ENCODE measurements at regions not wholly inside any gene's neighbourhood (a gene's known extent, or its start where the extent isn't known, plus 50 kb on each side); places are given as distances from the start of the nearest gene placed in this dataset.
A peak's percentile ranks its signal among the peaks of the same experiment; 100 is the strongest.

DNA sequence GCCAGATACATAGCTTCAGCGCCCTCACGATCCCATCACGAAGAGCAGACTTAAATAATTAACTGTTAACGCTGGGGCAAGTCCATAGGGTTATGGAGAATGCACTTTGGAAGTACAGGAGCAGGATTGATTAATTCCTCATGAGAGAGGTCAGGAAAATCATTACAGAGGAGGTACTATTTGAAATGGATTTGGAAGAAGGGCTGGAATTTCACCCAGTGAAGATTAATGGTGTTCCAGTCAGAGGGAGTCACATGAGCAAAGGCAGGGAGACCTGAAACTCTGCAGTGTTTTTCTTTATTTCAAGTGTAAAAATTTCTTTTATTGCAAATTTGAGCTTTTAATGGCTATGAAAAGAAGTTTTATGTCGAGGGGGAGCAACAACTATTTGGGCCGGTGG lies 329.8 kb upstream of the GRM7 start:
- DNase-seq, result no peak

DNA sequence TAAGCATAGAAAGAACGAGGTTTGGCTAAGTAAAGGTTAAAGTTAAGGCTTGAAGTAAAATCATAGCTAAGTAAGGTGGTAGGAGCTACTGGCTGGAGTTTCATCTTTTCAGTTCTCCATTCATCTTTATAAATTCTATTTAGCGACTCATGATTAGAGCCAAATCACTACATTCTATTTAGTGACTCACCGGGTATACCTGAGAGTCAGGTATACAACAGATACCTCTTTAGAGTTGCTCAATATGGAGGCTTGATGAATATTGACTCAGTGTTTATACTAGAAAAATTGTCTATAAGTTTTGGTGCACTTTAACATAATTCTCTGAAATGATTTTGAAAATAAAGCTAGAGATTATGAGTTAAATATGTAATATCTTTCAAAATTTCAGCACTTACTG lies 328.8 kb upstream of the GRM7 start:
- no peak for DNase-seq

DNA sequence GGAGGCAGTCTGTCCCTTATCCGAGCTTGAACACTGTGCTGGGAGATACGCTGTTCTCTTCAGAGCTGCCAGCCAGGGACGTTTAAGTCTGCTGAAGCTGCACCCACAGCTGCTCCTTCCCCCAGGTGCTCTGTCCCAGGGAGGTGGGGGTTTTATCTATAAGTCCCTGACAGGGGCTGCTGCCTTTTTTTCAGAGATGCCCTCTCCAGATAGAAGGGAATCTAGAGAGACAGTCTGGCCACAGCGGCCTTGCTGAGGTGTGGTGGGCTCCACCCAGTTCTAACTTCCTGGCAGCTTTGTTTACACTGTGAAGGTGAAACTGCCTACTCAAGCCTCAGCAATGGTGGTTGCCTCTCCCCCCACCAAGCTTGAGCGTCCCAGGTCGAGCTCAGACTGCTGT lies 319.9 kb upstream of the GRM7 start:
- no peak for DNase-seq

DNA sequence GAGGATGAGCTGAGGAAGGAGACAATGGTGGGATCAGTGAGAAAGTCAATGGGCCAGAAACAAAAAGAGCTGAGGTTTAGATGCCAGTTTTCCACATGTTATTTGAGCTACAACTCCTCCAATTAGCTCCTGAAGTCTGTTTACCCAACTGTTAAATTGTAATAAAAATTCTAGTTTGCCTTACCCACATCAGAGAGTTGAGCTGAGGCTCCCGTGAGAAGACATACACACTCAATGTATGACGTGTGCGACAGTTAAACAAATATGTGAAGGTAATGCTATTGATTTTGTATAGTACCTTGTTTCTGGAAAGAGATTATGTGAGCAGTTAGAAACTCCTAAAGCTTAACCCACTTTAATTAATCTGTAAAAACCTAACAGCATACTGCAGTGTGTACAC lies 318.1 kb upstream of the GRM7 start:
- DNase-seq, result no peak

DNA sequence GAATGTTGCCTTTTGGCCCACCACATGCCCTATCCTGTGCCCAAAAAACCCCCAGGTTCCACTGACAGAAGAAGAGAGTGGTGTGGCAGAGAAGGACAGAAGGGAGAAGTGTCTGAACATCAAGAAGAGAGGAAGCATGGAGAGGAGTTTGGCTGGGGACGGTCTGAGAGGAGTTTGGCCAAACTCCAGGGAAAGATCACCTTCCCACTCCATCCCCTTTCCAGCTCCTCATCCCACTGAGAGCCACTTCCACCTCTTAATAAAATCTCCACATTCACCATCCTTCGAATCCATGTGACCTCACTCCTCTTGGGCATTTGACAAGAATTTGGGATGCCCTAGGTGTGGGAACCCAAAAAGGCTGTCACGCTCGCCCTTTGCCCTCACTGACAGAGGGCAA lies 311.6 kb upstream of the GRM7 start:
- no peak for DNase-seq

DNA sequence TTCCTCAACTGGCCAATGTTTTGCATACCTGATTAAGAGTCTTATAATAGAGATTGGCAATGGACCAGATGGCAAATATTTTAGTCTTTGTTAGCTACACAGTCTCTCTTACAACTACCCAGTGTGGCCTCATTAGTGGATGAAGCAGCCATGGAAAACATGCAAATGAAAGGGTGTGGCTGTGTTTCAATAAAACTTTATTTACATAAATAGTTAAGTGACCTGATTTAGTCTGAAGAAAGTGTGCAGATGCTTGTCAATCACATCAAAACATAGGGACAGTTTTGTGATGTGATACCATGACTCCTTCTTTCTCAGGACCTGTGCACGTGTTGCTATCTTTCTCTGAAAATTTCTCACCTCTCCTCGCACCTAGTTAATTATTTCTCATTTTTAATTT lies 309.8 kb upstream of the GRM7 start:
- no peak for DNase-seq

DNA sequence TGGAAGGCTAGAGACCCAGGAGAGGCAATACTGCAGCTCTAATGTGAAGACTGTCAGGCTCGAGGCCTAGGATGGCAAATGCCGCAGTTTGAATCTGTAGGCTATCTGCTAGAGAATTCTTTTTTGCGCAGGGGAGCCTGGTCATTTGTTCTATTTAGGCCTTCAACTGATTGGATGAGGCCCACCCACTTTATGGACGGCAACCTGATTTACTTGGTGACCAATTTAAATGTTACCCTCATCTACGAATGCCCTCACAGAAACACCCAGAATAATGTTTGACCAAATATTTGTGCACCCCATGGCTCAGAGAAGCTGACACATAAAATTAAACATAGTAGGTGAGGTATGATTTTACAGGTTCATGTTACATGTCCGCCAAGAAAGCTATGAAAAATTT lies 300.7 kb upstream of the GRM7 start:
- no peak for DNase-seq

DNA sequence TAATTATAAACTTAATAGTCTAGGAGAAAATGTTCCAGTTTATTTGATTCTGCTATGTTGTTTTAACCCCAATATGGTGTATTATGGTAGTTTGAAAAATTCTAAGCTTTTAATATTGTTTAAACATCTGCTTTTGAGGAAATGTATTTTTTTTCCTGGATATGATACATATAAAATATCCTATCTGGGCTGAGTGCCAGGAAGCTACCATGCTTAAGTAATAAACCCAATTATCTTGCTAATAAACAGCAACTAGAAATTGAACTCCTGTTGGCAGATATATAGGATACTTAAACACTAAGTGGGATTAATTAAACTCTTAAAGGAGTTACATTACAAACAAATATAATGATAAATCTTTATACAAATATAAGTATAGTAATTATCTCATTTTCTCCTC lies 293.7 kb upstream of the GRM7 start:
- DNase-seq, result peak; percentile 4 to 40

DNA sequence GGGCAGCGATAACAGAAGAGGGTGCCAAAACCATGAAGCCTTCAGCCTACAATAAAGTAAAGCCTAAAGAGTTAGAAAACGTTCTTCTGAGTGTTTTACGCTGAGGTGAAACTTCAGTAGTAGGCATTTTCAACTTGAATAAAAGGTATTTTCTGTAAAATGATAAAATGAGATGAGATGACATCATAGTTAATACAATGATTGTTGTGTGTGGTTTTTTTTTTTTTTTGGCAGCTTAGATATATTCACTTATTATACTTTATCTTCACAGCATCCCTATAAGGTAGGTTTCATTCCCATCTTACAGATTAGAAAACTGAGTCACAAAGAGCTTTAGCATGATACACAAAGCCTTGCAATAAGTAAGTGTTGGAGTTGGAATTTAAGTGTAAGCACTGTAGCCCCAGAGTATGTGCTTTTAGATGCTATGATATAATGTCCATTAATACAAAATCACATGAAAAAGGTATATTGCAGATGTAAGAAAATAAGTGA lies 291.9 kb upstream of the GRM7 start:
- no peak for DNase-seq

DNA sequence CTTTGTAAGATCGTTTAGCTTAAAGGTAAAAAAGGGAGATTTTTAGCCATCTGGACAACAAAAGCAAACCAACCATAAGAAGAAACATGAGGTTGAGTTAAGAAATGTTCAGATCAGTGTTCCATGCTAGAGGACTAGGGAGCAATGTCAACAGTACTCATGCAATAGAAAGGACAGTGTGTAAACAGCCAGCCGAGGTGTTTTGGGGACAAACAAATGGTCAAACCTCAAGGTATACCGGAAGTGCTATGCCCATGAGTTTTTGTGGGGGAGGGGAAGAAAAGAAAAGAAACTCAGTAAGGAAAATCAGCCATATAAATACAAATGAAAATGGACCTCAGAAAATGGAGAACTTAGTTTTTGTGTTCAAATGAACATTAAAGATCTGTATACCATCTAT lies 289.5 kb upstream of the GRM7 start:
- no peak for DNase-seq

DNA sequence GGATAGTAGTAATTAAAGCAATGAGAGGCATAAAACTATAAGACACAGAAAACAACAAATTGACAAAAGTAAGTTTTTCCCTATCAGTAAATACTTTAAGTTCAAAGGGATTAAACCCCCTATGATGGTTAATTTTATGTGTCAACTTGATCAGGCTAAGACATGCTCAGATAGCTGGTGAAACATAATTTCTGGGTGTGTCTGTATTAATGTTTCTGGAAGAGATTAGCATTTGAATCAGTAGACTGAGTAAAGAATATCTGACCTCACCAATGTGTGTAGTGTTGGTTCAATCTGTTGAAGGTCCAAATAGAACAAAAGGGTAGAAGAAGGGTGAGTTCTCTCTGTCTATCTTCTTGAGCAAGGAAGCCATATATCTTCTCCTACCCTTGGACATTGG lies 283.3 kb upstream of the GRM7 start:
- DNase-seq, result no peak

DNA sequence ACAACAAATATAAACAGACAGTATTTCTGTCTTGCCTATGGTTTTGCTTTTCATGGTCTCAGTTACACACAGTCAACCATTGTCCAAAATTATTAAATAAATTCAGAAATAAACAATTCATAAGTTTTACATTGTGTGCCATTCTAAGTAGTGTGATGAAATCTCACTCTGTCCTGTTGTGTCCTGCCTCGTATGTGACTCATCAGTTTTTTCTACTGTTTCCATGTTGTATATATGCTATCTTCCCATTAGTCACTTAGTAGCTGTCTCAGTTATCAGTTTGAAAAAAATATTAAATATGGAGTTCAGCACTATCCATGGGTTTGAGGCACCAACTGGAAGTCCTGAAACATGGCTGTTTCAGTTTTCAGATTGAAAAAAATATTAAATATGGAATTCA lies 282.4 kb upstream of the GRM7 start:
- DNase-seq, result no peak

DNA sequence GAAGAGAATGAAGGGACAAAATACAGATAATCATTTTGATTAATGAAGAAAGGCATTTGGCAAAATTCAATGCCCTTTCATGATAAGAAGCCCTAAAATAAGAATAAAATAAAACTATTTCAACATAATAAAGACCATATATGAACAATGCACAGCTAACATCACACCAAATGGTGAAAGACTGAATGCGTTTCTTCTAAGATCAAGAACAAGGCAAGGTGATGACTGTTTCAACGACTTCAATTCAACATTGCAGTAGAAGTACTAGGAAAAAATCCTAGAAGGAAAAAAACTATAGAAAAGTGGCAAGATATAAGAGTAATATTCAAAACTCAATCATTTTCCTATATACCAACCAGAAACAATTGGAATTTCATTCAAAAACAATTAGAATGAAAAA lies 280.1 kb upstream of the GRM7 start:
- no peak for DNase-seq

DNA sequence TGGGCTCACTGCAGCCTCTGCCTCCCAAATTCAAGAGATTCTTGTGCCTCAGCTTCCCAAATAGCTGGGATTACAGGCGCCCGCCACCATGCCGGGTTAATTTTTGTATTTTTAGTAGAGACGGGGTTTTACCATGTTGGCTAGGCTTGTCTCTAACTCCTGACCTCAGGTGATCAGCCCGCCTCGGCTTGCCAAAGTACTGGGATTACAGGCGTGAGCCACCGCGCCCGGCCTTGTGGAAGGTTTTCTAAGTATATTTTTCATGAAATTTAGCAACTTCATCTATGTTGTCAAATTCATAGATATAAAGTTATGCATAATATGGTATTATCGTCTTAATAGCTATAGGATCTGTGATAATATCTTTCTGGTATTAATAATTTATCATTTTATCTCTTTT lies 275.6 kb upstream of the GRM7 start:
- no peak for DNase-seq

DNA sequence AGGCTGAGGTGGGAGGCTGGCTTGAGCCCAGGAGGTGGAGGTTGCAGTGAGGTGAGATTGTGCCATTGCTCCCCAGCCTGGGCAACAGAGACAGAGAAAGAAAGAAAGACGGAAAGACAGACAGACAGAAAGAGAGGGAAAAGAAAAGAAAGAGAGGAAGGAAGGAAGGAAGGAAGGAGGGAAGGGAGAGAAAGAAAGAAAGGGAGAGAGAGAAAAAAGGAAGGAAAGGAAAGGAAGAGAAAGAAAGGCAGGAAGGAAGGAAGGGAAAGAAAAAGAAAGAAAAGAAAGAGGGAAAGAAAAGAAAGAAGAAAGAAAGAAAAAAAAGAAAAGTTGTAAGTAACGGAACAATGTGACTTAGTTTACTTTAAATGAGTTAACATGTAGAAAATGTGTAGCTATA lies 260.7 kb upstream of the GRM7 start:
- no peak for DNase-seq

DNA sequence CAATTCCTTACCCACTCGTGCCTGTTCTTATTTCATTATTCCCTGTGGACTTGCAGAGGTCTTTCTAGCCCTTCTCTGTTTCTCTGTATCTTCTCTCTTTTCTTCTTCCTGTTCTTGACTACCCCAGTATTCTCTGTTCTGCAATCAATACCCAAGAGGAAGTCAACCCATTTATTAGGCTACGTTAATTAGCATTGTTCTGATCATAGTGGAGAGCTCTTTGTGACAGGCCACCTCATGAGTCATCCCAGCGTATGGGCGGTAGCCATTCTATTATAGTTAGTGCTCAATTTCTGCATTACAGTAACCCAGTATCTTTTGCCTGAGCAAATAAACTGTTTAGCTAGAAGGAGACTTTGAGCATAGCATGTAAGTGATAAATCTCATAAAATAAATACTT lies 259.5 kb upstream of the GRM7 start:
- DNase-seq, result no peak

DNA sequence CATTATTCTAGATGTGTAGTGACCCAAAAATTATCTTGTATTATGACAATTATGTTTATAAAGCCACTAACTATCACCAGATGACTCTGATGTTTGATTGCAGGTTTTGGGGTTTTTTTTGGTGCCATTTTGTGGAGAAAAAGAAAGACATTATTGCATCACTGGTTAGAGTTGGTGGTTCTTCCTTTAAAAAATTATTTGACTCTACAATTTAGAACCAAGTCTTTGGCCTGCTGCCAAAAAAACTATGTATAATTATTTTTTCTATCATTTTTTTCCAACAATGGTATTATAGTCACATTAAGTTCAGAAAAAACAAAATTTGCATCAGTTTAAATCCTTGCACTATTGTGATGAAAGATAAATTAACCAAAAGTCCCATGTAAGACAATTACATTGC lies 258.6 kb upstream of the GRM7 start:
- DNase-seq, result no peak

DNA sequence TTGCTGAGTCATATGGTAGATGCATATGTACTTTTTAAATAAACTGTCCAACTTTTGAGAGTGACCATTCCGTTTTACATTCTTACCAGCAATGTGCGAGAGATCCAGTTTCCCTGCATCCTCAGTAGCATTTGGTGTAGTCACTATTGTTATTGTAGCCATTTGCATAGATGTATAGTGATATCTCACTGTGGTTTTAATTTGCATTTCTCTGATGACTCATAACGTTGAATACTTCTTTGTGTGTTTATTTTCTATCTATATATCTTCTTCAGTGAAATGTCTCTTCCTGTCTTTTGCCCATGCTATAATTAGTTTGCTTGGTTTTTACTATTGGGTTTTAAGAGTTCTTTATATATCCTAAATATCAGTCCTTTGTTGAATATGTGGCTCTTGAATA lies 255.7 kb upstream of the GRM7 start:
- DNase-seq, result no peak

DNA sequence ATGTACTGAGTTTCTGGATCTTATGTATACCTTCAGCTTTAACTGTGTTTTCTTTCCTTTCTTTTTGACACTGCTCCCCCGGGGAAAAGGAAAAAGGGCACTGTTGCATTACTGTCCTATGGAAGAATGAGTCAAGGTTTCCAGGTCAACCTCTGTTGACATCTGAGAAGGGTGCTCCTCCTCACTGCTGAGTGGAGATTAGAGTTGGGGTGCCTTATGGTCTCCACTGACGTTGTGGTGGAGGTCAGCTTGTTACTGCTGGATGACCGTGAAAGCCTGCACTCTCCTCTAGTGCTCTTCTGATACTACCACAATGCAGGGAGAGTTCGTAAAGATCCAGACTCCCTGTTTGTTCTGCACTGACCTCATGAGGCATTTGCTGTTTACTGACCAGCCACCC lies 252.1 kb upstream of the GRM7 start:
- no peak for DNase-seq

DNA sequence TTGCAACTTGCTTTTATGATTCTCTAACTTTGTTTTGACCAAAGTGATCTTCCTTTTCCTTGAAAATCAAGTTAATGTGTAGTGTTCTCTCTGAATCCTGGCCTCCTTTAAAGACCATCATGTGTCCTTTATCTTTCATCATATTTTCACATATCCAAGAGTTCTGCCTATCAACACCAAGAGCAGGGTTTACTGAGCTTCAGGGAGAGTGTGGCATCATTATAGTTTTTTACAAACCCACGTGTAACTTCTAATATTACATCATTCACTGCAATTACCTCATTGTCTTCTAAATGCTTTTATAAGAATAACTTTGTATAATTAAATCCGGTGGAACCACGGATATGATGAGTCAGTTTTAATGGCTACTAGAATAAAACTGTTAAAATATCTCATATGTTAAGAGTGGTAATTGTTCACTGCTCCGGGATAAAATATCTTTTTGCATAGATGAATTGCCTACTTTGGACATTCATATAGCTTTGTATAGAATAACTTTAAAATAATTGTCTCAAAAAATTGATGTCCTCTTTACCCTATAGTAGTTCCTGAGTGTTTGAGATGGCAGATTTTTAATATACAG lies 248.8 kb upstream of the GRM7 start:
- DNase-seq, result no peak

DNA sequence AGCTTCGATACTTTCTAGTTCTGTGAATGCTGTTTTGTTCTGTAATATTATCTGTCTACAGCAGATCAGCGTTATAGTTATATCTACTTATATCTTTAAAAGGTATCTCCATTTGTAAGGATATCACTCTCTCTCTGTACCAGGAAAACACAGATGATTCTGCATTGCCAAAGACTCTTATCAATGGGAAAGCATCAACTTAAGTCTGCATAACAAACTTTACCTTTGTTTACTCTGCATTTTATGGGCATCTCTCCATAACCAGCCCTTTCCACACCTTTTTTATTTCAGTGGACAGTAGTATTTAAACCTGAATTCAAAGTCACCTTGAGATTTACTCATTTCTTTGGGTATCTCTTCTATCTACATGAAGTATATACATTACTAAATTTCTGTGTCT lies 238.7 kb upstream of the GRM7 start:
- DNase-seq, result no peak

DNA sequence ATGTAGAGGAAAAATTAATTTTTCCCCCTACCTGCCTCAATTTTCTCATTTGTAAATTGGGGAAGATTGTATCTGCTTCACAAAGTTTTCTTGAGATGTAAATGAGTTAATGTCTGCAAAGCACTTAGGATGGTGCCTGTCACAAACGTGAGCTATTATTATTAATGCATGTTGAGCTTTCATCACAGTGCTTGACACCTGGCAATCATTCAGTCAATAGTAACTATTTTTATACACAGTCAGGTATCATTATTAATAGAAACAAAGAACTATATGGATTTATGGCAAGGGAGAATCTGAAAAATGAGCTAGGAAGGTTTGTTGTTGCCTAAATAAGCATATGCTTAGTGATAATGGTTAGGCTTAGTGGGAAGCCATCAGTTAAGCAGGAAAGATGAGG lies 238.2 kb upstream of the GRM7 start:
- no peak for DNase-seq

DNA sequence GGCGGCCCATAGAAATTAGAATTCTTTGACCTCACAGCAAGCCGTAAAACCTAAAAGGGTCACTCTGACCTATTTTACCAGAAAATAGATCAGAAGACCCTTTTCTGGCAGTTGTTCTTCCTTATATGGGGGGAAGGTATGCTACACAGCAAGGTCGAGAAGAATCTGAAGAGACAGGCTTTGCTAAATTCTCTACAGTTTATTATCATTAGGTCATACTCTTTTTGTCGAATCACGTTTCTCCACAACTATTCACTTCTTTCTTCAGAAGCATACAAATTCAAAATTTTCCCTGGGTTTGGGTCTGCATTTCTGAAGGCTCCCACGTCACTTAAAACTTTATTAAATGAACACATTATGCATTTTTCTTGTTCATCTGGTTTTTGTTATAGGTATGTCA lies 229.5 kb upstream of the GRM7 start:
- no peak for DNase-seq

DNA sequence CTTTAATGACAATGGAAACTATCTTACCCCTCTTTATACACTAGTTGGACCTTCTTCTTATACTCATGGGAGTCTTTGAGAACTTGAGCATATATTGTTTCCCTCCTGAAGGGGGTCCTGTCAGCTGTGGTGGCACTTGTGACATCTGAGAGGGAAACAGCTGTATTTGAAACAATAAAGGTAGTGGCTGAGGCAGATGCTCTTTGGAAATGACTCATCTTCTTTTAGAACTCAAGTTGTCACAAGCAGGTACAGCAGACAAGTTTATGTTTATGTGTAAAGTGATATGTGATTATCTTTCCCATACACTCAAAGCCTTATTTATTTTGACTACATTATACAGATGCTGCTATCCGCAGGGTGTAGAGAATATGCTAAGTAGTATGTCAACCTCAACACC lies 220.0 kb upstream of the GRM7 start:
- no peak for DNase-seq

DNA sequence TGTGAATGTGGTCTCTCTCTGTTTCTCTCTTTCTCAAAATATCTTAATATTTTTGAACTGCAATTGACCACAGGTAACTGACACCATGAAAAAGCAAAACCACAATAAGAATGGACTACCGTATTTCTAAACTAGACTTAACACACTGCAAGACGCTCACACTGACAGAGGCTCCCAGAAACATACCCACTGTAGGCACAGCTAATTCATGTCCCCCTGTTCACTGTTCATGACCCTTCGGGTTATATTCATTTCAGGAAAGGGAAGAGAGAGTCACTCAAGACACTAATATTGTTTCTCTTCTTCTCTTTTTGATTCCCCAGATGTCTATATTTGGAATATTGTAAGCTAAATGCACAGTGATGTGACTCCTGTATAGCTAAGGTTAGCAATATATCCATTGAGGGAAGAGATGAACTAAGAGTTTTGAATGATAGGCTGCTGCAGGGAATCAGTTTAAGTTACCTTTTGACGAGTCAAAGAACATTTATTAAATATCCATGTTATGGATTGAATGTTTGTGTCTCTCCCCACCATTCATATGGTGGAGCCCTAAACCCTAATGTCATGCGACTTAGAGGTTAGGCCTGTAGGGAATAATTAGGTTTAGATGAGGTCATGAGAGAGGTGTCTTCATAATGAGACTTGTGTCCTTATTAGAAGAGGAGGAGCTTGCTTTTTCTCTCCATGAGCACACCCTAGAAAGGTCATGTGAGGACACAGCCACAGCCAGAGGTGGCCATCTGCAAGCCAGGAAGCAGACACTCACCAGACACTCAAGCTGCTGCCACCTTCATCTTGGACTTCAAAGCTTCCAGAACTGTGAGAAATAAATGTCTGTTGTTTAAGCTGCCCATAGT lies 216.6 kb upstream of the GRM7 start:
- DNase-seq, result no peak
